Islet of Langerhans (tissue), 1 donor: ENCODE measurements at regions not wholly inside any gene's neighbourhood (a gene's known extent, or its start where the extent isn't known, plus 50 kb on each side); places are given as distances from the start of the nearest gene placed in this dataset.
"Not testable (repeated sequence)": the region's sequence is repeated elsewhere in the genome, so short reads cannot be mapped to it uniquely, and the experiment has no call there.

ENCODE experiments used
- FAIRE-seq: peaks from one replicate; lab custom pipeline; 2011; peaks lifted over from hg19 to GRCh38; lab: Jason Lieb, UNC

DNA sequence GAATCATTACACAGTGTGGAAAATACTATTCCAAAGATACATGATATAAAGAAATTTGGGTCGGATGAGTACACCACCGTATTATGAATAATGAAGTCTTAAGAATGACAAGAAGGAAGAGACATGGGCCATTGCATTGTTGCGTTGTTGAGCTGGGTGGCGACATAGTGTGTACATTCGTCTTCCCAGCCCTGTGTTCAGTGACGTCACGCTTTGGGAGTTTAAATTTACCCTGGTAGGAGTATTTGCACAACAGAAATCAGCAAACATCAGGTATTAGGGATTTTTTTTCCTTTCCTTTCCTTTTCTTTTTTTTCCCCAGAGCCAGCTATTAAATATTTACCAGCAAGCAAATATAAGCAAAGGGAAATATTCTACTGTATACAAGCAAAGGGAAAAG is 347.2 kb upstream of the NETO1 start:
- FAIRE-seq = no peak

DNA sequence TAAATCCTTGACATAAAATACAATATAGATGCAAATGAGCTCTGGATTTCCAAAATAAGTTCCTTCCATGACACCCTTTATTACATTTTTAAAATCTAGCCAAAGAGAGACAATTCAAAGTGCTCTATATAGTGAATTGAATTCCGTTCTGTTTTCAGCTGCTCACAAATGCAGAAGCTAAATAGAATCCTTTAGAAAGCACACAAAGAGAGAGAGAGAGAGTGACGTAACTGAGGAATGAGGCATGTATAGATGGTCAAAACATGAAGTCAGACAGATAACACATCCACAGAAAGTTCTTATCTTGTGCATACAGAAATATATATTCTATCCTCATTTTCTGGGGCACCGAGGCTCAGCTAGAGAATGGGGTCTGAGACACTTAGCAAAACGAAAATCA is 344.7 kb upstream of the NETO1 start:
- FAIRE-seq = no peak

DNA sequence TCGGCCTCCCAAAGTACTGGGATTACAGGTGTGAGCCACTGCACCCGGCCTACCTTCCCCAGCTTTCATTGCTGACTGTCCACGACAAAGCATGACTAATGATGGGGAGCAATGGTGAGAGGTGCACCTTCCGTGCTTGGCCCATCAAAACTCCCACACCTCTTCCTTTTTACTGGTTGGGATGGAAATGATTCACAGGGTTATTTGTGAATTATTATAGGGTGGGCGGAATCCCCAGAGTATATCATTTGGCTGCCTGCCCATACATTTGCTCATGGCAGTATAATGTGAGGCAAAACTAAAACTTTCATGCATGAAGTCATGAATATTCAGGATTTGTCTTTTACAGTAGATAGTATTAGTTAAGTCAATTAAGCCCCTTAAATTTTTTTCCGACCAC is 334.2 kb upstream of the NETO1 start:
- FAIRE-seq = no peak

GRCh38 chr18:73199151-73199550 is 331.4 kb upstream of the NETO1 start:
- no peak for FAIRE-seq

GRCh38 chr18:73189718-73190117 is 321.9 kb upstream of the NETO1 start:
- no peak for FAIRE-seq

DNA sequence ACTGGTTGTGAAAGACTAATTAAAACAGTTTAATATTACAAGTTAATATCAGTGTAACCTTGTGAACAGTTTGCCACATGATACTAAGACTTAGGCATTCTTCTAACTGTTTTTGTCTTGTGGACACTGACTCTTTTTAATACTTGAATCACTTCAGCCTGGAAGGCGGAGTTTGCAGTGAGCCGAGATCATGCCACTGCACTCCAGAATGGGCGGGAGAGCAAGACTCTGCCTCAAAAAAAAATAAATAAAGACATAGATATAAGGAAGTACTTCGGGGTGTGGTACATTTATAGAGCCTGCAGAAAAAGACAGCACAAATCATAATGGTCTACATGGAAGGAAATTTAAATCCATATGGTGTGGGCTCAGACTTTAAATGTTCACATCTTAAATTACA is 300.4 kb upstream of the NETO1 start:
- FAIRE-seq = no peak

GRCh38 chr18:73164430-73164829 is 296.6 kb upstream of the NETO1 start:
- FAIRE-seq = no peak

- no peak for FAIRE-seq
These were observed 295.4 kb upstream of the NETO1 start for GRCh38 chr18:73163236-73163635.

DNA sequence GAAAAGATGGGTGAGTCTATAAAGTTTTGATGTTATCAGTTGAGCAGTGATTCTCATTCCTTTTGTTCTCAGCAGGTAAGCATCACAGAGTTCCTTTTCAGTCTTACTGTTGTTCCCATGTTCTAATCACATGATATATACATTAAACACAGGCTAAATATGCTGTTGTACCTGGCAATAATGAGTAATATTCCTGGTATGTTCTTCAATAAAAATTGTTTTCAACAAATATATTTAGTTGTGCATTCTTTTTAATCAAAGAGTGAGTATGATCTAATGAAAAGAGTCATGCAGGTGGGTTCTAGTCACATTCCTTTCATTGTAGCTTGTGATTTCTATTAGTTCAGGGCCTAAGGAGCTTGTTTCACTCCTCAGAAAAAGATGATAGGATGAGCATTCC is 288.3 kb upstream of the NETO1 start:
- FAIRE-seq = no peak

- no peak for FAIRE-seq
These were observed 285.5 kb upstream of the NETO1 start for GRCh38 chr18:73153271-73153670.

GRCh38 chr18:73151086-73151485 is 283.3 kb upstream of the NETO1 start:
- FAIRE-seq = no peak

- peak; percentile 21 for FAIRE-seq
These were observed 282.4 kb upstream of the NETO1 start for GRCh38 chr18:73150199-73150598.

GRCh38 chr18:73147590-73147989 is 279.8 kb upstream of the NETO1 start:
- FAIRE-seq = no peak

DNA sequence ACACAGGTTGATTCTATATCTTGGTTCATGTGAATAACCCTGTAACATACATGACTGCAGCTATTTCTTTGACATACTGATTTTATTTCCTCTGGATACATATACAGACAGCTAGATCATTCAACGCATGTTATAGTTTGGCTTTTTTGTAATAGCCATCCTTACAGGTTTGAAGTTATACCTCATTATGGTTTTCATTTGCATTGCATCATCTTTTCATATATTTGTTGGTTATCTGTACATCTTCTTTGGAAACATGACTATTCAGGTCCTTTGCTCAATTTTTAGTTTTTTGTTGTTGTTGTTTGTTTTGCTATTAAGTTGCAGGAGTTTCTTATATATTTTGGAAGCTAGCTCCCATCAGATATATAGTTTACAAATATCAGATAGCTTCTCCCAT is 276.2 kb upstream of the NETO1 start:
- no peak for FAIRE-seq

DNA sequence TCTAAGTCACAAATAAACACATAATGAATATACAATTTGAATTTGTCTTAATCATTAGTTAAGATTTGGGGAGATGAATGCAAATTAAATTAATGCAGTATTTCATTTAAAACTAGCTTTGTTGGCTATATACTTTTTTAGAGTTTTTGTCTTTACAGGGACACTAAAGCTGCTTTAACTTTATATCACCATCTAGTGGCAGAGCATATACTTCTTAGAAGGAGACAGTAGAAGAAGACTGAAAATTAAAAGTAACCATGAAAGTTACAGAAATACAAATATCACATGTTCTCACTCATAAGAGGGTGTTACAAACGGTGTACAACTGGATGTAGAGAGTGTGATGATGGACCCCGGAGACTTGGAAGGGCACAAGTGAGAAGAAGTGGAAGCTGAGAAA is 268.3 kb upstream of the NETO1 start:
- FAIRE-seq = no peak

GRCh38 chr18:73124175-73124574 is 256.4 kb upstream of the NETO1 start:
- no peak for FAIRE-seq

- FAIRE-seq = no peak
These were observed 253.4 kb upstream of the NETO1 start for GRCh38 chr18:73121207-73121606.

GRCh38 chr18:73120626-73121025 is 252.8 kb upstream of the NETO1 start:
- FAIRE-seq = no peak

DNA sequence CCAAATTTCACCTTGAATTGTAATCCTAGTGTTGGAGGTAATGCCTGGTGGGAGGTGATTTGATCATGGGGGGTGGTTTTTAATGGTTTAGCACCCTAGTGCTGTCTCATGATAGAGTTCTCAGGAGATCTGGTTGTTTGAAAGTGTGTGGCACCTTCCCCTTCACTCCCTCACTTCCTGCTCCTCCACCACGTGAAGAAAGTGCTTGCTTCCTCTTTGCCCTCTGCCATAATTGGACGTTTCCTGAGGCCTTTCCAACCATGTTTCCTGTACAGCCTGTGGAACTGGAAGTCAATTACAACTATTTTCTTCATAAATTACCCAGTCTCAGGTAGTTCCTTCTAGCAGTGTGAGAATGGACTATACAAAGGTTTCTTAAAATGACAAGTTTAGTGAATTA is 251.8 kb upstream of the NETO1 start:
- FAIRE-seq = no peak

DNA sequence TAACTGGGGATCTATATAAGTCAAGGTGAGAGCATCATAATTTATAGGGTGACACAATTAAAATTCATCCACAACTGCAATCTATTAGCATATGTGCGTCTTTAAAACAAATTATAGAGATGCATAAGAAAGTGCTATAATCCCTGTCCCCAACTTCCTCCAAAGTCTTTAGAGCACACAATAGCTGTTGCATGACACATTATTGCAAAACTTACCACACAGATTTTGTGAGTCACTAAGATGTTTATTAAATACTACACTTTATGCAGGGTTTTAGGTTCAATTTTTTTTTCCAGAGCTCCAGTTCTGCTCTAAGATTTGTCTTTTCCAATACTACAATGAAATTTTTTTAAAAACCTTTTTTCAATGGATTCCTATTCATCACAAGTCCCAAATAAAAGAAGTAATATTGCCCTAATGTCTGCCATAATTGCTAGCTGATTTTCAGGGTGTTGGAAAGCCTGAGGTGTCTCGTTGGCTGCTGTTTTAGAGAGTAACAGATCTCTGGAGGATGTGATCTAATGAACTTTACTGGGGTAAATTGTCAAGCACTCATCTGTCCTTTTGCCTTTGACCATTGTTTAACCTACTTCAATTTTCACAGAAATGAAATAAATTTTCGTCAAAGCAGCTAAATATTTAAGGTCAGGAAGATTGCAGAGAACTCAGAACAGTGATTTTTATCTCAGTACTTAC is 250.5 kb upstream of the NETO1 start:
- no peak for FAIRE-seq

DNA sequence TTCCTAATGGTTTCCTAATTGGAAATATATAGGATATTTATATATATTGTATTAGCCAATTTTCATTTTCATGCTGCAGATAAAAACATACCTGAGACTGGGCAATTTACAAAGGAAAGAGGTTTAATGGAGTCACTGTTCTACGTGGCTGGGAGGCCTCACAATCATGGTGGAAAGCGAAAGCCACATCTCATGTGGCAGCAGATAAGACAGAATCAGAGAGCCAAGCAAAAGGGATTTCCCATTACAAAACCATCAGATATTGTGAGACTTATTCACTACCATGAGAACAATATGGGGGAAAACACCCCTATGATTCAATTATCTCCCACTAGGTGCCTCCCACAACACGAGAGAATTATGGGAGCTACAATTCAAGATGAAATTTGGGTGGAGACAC is 242.5 kb upstream of the NETO1 start:
- FAIRE-seq = no peak

DNA sequence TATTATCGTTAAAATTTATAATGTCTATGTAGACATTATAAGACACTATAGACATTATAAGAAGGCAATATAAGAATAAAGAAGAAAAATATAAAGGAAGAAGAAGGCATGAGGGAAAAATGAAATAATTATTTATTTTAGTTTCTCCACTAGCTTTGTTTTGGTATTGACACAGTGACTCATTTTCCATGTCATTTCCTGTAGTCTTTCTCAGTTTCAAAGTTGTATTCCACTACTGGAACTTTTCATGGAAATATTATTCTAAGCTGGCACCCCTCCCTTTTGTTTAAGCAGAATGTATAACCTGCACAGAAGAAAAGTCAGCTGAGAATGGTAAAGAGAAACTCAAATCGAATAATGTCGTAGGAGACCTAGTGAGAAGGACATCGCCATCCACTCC is 234.2 kb upstream of the NETO1 start:
- no peak for FAIRE-seq

DNA sequence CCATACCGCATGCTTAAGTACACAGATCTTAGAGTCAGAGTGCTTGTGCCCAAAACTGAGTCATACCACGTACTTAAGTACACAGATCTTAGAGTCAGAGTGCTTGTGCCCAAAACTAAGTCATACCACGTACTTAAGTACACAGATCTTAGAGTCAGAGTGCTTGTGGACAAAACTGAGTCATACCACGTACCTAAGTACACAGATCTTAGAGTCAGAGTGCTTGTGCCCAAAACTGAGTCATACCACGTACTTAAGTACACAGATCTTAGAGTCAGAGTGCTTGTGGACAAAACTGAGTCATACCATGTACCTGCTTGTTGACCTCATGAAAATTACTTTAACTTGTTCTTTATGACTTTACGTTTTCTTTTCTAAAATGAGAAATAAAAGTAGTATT is 233.7 kb upstream of the NETO1 start:
- not testable (repeated sequence) for FAIRE-seq

- FAIRE-seq = no peak
These were observed 232.0 kb upstream of the NETO1 start for GRCh38 chr18:73099759-73100158.

GRCh38 chr18:73093687-73094250 is 226.0 kb upstream of the NETO1 start:
- FAIRE-seq = no peak
